B cell (primary cell): ENCODE measurements at regions not wholly inside any gene's neighbourhood (a gene's known extent, or its start where the extent isn't known, plus 50 kb on each side); places are given as distances from the start of the nearest gene placed in this dataset.

Source experiments
- ATAC-seq: fragments of 200-7000 bp; cut with Tn5 transposase; one replicate; pipeline ENCODE4 v1.10.0; 2021; ENCODE audit warnings: low read depth, mild to moderate bottlenecking, moderate number of reproducible peaks, moderate library complexity
- CTCF ChIA-PET: fragments of 350-600 bp; sonication (Branson Sonifier 250); formaldehyde crosslinking; loops from one replicate; lab custom pipeline; 2021; ENCODE audit warnings: antibody characterized with exemption, inconsistent platforms; lab: Charles Lee
- POLR2A ChIA-PET: fragments of 350-600 bp; sonication (Branson Sonifier 250); formaldehyde crosslinking; loops from one replicate; lab custom pipeline; 2021; ENCODE audit warnings: antibody characterized with exemption; lab: Charles Lee
- DNase-seq: peaks from one replicate; pipeline ENCODE4 v3.0.0; 2013
- H2AFZ ChIP-seq: 2 replicates; pipeline ENCODE4 v1.6.1; 2012; ENCODE audit warnings: mild to moderate bottlenecking, low read depth, low read length; ENCODE audit not compliant: insufficient read depth, poor library complexity, severe bottlenecking
- H3K27ac ChIP-seq, 2 donors: 1 replicate in 1 of 2; 2 replicates in 1 of 2; pipeline ENCODE4 v1.5.1; 2012 to 2013; ENCODE audit warnings: low read length in 2 of 2, mild to moderate bottlenecking in 2 of 2, moderate library complexity in 1 of 2
- H3K27me3 ChIP-seq, 4 experiments: fragments of 200-600 bp in 1 of 4; sonication (generic) in 1 of 4; replicated peaks in 1 of 4; 1 replicate in 2 of 4; 2 replicates in 2 of 4; pipeline versions ENCODE4 v1.6.1 to v1.7.0; 2013 to 2016; ENCODE audit warnings: low read length in 3 of 4, mild to moderate bottlenecking in 2 of 4, mixed read lengths in 1 of 4, moderate library complexity in 1 of 4; ENCODE audit not compliant: insufficient read depth in 4 of 4, control insufficient read depth in 3 of 4; ENCODE audit errors: control extremely low read depth in 1 of 4
- H3K36me3 ChIP-seq, 2 experiments: replicated peaks in 1 of 2; 1 replicate in 1 of 2; 2 replicates in 1 of 2; pipeline versions ENCODE4 v1.6.1 to v1.7.1; 2013; ENCODE audit warnings: low read length in 1 of 2; ENCODE audit not compliant: insufficient read depth in 2 of 2, control insufficient read depth in 1 of 2; ENCODE audit errors: control extremely low read depth in 1 of 2, extremely low read depth in 1 of 2
- H3K4me1 ChIP-seq, 2 donors: fragments of 200-600 bp in 1 of 2; sonication (generic) in 1 of 2; 1 replicate in 1 of 2; 2 replicates in 1 of 2; pipeline versions ENCODE4 v1.5.1 to v1.6.1; 2013 to 2017; ENCODE audit warnings: low read length in 2 of 2; ENCODE audit not compliant: control insufficient read depth in 2 of 2, insufficient read depth in 2 of 2
- H3K4me2 ChIP-seq: replicated peaks from 2 replicates; pipeline ENCODE3; 2012; ENCODE audit warnings: mild to moderate bottlenecking, low read depth, low read length; ENCODE audit not compliant: poor library complexity, severe bottlenecking
- H3K4me3 ChIP-seq, 5 experiments: fragments of 200-600 bp in 1 of 5; sonication (generic) in 1 of 5; 1 replicate in 3 of 5; 2 replicates in 2 of 5; pipeline versions ENCODE4 v1.5.1 to v1.7.0; 2011 to 2016; ENCODE audit warnings: low read length in 4 of 5, mild to moderate bottlenecking in 4 of 5, low read depth in 2 of 5, control low read depth in 1 of 5, moderate library complexity in 1 of 5; ENCODE audit not compliant: insufficient read depth in 1 of 5; ENCODE audit errors: control extremely low read depth in 1 of 5, extremely low read depth in 1 of 5
- H3K79me2 ChIP-seq: fragments of 200-600 bp; sonication (generic); one replicate; pipeline ENCODE4 v1.6.0; 2016; ENCODE audit warnings: low read length; ENCODE audit not compliant: control insufficient read depth, insufficient read depth
- H3K9ac ChIP-seq: fragments of 200-600 bp; sonication (generic); 2 replicates; pipeline ENCODE4 v1.6.1; 2017; ENCODE audit warnings: mild to moderate bottlenecking, low read length, moderate library complexity
- H3K9me3 ChIP-seq, 3 donors: one replicate each; pipeline versions ENCODE4 v1.6.1 to v1.7.1; 2013; ENCODE audit warnings: low read length in 2 of 3; ENCODE audit not compliant: control insufficient read depth in 2 of 3, insufficient read depth in 1 of 3; ENCODE audit errors: control extremely low read depth in 1 of 3
- H4K20me1 ChIP-seq: 2 replicates; pipeline ENCODE4 v1.6.0; 2012; ENCODE audit warnings: mild to moderate bottlenecking, low read length; ENCODE audit not compliant: insufficient read depth, control insufficient read depth, poor library complexity, severe bottlenecking
- H3K27ac Mint-ChIP-seq: one replicate; pipeline ENCODE4 v1.8.0; 2021; ENCODE audit warnings: mixed read lengths
- H3K27me3 Mint-ChIP-seq: one replicate; pipeline ENCODE4 v1.8.0; 2021; ENCODE audit warnings: mixed read lengths
- H3K4me1 Mint-ChIP-seq: one replicate; pipeline ENCODE4 v1.8.0; 2021; ENCODE audit warnings: mixed read lengths
- H3K4me3 Mint-ChIP-seq: one replicate; pipeline ENCODE4 v1.8.0; 2021; ENCODE audit warnings: mixed read lengths
- H3K9me3 Mint-ChIP-seq: one replicate; pipeline ENCODE4 v1.8.0; 2022; ENCODE audit warnings: mixed read lengths; ENCODE audit not compliant: insufficient read depth
- CTCF ChIP-seq: fragments of 200-600 bp; IDR thresholded peaks from one replicate; pipeline ENCODE4 v1.8.0; 2022; ENCODE audit warnings: antibody characterized with exemption, mild to moderate bottlenecking
- EZH2 ChIP-seq: IDR thresholded peaks from 2 replicates; pipeline ENCODE4 v1.6.1; 2012; ENCODE audit warnings: borderline replicate concordance, low read depth, mild to moderate bottlenecking, moderate library complexity, low read length; ENCODE audit not compliant: insufficient read depth, poor library complexity, severe bottlenecking
- WGBS: methylation state at CpG from one replicate; pipeline ENCODE4 v1.1.5; 2013; ENCODE audit warnings: missing lambda C conversion rate; ENCODE audit not compliant: insufficient coverage; 5-methylcytosine and 5-hydroxymethylcytosine counted together
- intact Hi-C: fragments of 100-400 bp; cut with micrococcal nuclease; formaldehyde crosslinking; loops from one replicate; pipeline ENCODE4 v1.10.0; 2022

- DNase-seq (no peak), ATAC-seq (no peak)
- TF ChIP-seq EZH2 (no peak), CTCF (no peak)
- Histone ChIP-seq H3K79me2 (no peaks in the 10 kb centered on the region), H3K9me3 (peaks cover 0 to 3% (median 0%) of the 10 kb centered on the region in 3 donors), H3K4me1 (no peaks in the 10 kb centered on the region), H3K9ac (no peak overlapping the region), H3K4me2 (no peak overlapping the region), H3K36me3 (no peaks in the 10 kb centered on the region), H2AFZ (no peak overlapping the region), H3K27ac (no peak overlapping the region), H4K20me1 (no peaks in the 10 kb centered on the region), H3K4me3 (no peak overlapping the region), H3K27me3 (no peaks in the 10 kb centered on the region)
- H3K27ac Mint-ChIP-seq, result no peak overlapping the region
- CTCF ChIA-PET, result no interaction called here
- 92% methylated on average over 2 of the region's 2 CpGs for WGBS
- H3K4me3 Mint-ChIP-seq, result no peak overlapping the region
- H3K4me1 Mint-ChIP-seq, result no peaks in the 10 kb centered on the region
- intact Hi-C loops, result no loop called here
- no peaks in the 10 kb centered on the region for H3K27me3 Mint-ChIP-seq
- POLR2A ChIA-PET, result no interaction called here
- H3K9me3 Mint-ChIP-seq, result no peaks in the 10 kb centered on the region
These were observed 125.2 kb upstream of the ZNF91 start for GRCh38 chr19:23520441-23520840.

GRCh38 chr19:23519031-23519430, 123.8 kb upstream of the ZNF91 start:
- H3K4me1 ChIP-seq, result no peaks in the 10 kb centered on the region
- no peak for DNase-seq
- TF ChIP-seq CTCF, result no peak
- no peak for TF ChIP-seq EZH2
- no peak overlapping the region for H2AFZ ChIP-seq
- H3K79me2 ChIP-seq, result no peaks in the 10 kb centered on the region
- H3K36me3 ChIP-seq, result no peaks in the 10 kb centered on the region
- no peak overlapping the region for H3K27ac Mint-ChIP-seq
- WGBS, result 71% methylated on average over 1 of the region's 1 CpG
- no peak overlapping the region for H3K4me3 ChIP-seq
- peaks cover 0 to 3% (median 0%) of the 10 kb centered on the region in 3 donors for H3K9me3 ChIP-seq
- H3K4me2 ChIP-seq, result no peak overlapping the region
- POLR2A ChIA-PET, result no interaction called here
- H3K9ac ChIP-seq, result no peak overlapping the region
- no peak for ATAC-seq
- no peaks in the 10 kb centered on the region for H3K4me1 Mint-ChIP-seq
- CTCF ChIA-PET, result no interaction called here
- no peaks in the 10 kb centered on the region for H3K27me3 Mint-ChIP-seq
- no peaks in the 10 kb centered on the region for H4K20me1 ChIP-seq
- no peaks in the 10 kb centered on the region for H3K9me3 Mint-ChIP-seq
- H3K4me3 Mint-ChIP-seq, result no peak overlapping the region
- no peak overlapping the region for H3K27ac ChIP-seq
- no peaks in the 10 kb centered on the region for H3K27me3 ChIP-seq
- intact Hi-C loops, result no loop called here
